ENCODE measurements at regions not wholly inside any gene's neighbourhood (a gene's known extent, or its start where the extent isn't known, plus 50 kb on each side); places are given as distances from the start of the nearest gene placed in this dataset.

DNA sequence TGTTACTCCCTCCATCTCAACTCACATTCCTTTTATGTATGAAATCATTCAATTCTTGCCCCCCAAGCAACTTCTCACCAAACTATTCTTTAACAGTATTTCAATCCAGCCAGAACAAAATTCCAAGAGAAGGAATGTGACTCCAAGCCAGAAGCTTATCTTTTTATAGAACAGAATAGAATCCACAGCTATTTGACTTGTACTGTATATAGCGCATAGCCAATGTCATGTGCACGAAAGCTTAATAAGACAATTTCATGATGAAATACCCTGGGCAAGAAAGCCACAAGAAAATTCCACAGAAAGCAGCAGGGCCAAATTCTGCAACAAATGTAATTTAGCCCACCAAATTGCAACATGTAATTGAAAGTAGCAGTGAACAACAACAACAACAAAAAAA, 127.6 kb upstream of the UBE2E2 start:
- TF ChIP-seq NR3C1 (CRISPR knock-in tag; IDR thresholded peaks at IDR 0.05) = no peak
- TF ChIP-seq, protein P1, sequence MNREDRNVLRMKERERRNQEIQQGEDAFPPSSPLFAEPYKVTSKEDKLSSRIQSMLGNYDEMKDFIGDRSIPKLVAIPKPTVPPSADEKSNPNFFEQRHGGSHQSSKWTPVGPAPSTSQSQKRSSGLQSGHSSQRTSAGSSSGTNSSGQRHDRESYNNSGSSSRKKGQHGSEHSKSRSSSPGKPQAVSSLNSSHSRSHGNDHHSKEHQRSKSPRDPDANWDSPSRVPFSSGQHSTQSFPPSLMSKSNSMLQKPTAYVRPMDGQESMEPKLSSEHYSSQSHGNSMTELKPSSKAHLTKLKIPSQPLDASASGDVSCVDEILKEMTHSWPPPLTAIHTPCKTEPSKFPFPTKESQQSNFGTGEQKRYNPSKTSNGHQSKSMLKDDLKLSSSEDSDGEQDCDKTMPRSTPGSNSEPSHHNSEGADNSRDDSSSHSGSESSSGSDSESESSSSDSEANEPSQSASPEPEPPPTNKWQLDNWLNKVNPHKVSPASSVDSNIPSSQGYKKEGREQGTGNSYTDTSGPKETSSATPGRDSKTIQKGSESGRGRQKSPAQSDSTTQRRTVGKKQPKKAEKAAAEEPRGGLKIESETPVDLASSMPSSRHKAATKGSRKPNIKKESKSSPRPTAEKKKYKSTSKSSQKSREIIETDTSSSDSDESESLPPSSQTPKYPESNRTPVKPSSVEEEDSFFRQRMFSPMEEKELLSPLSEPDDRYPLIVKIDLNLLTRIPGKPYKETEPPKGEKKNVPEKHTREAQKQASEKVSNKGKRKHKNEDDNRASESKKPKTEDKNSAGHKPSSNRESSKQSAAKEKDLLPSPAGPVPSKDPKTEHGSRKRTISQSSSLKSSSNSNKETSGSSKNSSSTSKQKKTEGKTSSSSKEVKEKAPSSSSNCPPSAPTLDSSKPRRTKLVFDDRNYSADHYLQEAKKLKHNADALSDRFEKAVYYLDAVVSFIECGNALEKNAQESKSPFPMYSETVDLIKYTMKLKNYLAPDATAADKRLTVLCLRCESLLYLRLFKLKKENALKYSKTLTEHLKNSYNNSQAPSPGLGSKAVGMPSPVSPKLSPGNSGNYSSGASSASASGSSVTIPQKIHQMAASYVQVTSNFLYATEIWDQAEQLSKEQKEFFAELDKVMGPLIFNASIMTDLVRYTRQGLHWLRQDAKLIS (CRISPR knock-in tag; IDR thresholded peaks at IDR 0.05) = no peak
- no peak for TF ChIP-seq ZNF3 (CRISPR knock-in tag; IDR thresholded peaks at IDR 0.05)
- no peak for TF ChIP-seq RNF2 (IDR thresholded peaks at IDR 0.05)
- no peak for TF ChIP-seq EZH2 (IDR thresholded peaks at IDR 0.05; ENCODE audit: borderline replicate concordance, low read depth, low read length)
- TF ChIP-seq, protein P2, sequence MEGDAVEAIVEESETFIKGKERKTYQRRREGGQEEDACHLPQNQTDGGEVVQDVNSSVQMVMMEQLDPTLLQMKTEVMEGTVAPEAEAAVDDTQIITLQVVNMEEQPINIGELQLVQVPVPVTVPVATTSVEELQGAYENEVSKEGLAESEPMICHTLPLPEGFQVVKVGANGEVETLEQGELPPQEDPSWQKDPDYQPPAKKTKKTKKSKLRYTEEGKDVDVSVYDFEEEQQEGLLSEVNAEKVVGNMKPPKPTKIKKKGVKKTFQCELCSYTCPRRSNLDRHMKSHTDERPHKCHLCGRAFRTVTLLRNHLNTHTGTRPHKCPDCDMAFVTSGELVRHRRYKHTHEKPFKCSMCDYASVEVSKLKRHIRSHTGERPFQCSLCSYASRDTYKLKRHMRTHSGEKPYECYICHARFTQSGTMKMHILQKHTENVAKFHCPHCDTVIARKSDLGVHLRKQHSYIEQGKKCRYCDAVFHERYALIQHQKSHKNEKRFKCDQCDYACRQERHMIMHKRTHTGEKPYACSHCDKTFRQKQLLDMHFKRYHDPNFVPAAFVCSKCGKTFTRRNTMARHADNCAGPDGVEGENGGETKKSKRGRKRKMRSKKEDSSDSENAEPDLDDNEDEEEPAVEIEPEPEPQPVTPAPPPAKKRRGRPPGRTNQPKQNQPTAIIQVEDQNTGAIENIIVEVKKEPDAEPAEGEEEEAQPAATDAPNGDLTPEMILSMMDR (IDR thresholded peaks at IDR 0.05 in 2 of 3, conservative IDR thresholded peaks at IDR 0.05 in 1 of 3; ENCODE audit: insufficient read depth in 2 of 3, low read depth in 1 of 3, low read length in 3 of 3) = no peak
- TF ChIP-seq FOXM1 (IDR thresholded peaks at IDR 0.05; ENCODE audit: low read depth) = no peak
- TF ChIP-seq FOXM1 (CRISPR knock-in tag; IDR thresholded peaks at IDR 0.05; ENCODE audit: low read depth) = no peak
- no peak for TF ChIP-seq ARID2 (IDR thresholded peaks at IDR 0.05)
- TF ChIP-seq, protein P3, sequence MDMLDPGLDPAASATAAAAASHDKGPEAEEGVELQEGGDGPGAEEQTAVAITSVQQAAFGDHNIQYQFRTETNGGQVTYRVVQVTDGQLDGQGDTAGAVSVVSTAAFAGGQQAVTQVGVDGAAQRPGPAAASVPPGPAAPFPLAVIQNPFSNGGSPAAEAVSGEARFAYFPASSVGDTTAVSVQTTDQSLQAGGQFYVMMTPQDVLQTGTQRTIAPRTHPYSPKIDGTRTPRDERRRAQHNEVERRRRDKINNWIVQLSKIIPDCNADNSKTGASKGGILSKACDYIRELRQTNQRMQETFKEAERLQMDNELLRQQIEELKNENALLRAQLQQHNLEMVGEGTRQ (CRISPR knock-in tag; IDR thresholded peaks at IDR 0.05) = no peak
- TF ChIP-seq, protein P4, sequence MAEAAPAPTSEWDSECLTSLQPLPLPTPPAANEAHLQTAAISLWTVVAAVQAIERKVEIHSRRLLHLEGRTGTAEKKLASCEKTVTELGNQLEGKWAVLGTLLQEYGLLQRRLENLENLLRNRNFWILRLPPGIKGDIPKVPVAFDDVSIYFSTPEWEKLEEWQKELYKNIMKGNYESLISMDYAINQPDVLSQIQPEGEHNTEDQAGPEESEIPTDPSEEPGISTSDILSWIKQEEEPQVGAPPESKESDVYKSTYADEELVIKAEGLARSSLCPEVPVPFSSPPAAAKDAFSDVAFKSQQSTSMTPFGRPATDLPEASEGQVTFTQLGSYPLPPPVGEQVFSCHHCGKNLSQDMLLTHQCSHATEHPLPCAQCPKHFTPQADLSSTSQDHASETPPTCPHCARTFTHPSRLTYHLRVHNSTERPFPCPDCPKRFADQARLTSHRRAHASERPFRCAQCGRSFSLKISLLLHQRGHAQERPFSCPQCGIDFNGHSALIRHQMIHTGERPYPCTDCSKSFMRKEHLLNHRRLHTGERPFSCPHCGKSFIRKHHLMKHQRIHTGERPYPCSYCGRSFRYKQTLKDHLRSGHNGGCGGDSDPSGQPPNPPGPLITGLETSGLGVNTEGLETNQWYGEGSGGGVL (CRISPR knock-in tag; IDR thresholded peaks at IDR 0.05) = no peak
- no peak for TF ChIP-seq RBM22 (IDR thresholded peaks at IDR 0.05; ENCODE audit: low read depth, low read length, poor library complexity, severe bottlenecking)
